ENCODE measurements at regions not wholly inside any gene's neighbourhood (a gene's known extent, or its start where the extent isn't known, plus 50 kb on each side); places are given as distances from the start of the nearest gene placed in this dataset.

DNA sequence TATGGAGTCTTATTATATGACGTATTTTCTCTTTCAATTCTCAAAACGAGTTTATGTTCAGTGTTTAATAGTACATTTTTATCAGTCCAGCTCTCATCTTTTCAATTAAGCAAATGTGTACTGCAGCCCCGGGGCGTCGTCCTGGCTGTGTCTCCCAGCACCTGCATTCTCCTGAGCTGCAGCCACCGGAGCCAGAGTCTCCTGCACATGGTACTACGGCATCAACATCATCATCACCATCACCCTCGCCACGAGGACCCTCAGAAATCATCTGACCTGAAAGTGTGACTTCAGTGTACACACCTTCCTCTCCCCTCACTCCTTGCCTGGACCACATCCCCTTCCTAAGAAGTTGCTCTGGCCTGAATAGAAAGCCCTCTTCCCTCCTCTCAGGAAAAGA is 267.7 kb upstream of the ARID1B start:
- H3K27ac ChIP-seq (ENCODE audit: insufficient read depth, low read length, poor library complexity, severe bottlenecking) = no peak overlapping the region
- H3K9me3 ChIP-seq (ENCODE audit: control insufficient read depth in 2 of 2, low read length in 2 of 2) = no peaks in the 10 kb centered on the region
- no peak overlapping the region for H3K4me3 ChIP-seq (ENCODE audit: low read depth, low read length)
- Mint-ChIP-seq H3K27ac (no peak overlapping the region), H3K4me3 (no peak overlapping the region), H3K9me3 (peaks cover 0 to 2% (median 0%) of the 10 kb centered on the region in 7 donors), H3K4me1 (no peaks in the 10 kb centered on the region), H3K27me3 (peaks cover 10% of the 10 kb centered on the region), H3K36me3 (no peaks in the 10 kb centered on the region)
- peaks cover 8% of the 10 kb centered on the region for H3K27me3 ChIP-seq (ENCODE audit: control insufficient read depth, insufficient read depth, low read length)
- H3K4me1 ChIP-seq (ENCODE audit: control insufficient read depth, insufficient read depth, low read length, poor library complexity, severe bottlenecking) = no peaks in the 10 kb centered on the region
- no peak for ATAC-seq (ENCODE audit: low read depth in 2 of 2)
- no peak for DNase-seq
- H3K36me3 ChIP-seq (ENCODE audit: control insufficient read depth, insufficient read depth, low read length) = no peaks in the 10 kb centered on the region

DNA sequence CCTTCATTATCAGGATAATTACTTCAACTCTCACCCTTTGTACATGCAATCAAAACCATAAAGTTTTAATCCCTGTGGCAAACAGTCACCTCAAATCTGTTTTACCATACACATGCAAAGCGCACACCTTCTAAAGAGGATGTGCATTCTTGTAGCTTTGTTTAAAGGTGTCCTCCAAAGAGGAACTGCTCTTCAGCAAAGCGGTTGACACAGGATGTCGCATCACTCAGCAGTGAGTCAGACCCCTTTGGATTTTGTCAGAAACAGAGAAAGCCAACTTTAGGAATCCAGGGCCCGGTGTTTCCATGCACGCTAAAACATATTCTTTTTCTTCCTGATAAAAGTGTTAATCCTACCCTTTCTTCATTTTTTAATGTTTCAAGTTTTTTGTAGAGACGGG is 268.3 kb upstream of the ARID1B start:
- H3K9me3 ChIP-seq (ENCODE audit: control insufficient read depth in 2 of 2, low read length in 2 of 2) = no peaks in the 10 kb centered on the region
- H3K27me3 ChIP-seq (ENCODE audit: control insufficient read depth, insufficient read depth, low read length) = peaks cover 8% of the 10 kb centered on the region
- no peaks in the 10 kb centered on the region for H3K4me1 ChIP-seq (ENCODE audit: control insufficient read depth, insufficient read depth, low read length, poor library complexity, severe bottlenecking)
- Mint-ChIP-seq H3K36me3 (no peaks in the 10 kb centered on the region), H3K27ac (no peak overlapping the region), H3K4me1 (no peaks in the 10 kb centered on the region), H3K9me3 (peaks cover 0 to 2% (median 0%) of the 10 kb centered on the region in 7 donors), H3K4me3 (no peak overlapping the region), H3K27me3 (peaks cover 10% of the 10 kb centered on the region)
- ATAC-seq (ENCODE audit: low read depth in 2 of 2) (no peak), DNase-seq (peak in 1 of 3 donors; percentile 9)
- no peak overlapping the region for H3K4me3 ChIP-seq (ENCODE audit: low read depth, low read length)
- H3K27ac ChIP-seq (ENCODE audit: insufficient read depth, low read length, poor library complexity, severe bottlenecking) = no peak overlapping the region
- no peaks in the 10 kb centered on the region for H3K36me3 ChIP-seq (ENCODE audit: control insufficient read depth, insufficient read depth, low read length)

DNA sequence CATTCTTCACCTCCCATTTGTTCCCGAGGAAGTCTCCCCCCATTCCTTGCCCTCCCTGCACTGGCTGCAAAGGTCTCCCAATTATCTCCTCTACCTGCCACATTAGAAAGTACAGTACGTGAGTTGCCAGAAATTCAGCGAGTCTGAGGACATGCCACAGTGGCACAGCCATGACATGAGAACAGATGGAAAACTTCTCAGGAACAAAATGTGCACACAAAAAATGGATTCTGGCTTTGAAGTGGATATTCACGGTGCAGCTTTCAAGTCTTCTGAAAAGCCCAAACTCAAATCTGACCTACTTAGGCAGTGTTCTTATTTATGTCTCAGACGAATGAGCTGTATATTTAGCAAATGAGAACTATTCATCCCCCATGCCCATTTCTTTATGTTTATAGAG is 269.1 kb upstream of the ARID1B start:
- Mint-ChIP-seq H3K4me1 (no peaks in the 10 kb centered on the region), H3K4me3 (no peak overlapping the region), H3K27ac (no peak overlapping the region), H3K9me3 (peaks cover 0 to 2% (median 0%) of the 10 kb centered on the region in 7 donors), H3K27me3 (peaks cover 10% of the 10 kb centered on the region), H3K36me3 (no peaks in the 10 kb centered on the region)
- Histone ChIP-seq H3K27ac (ENCODE audit: insufficient read depth, low read length, poor library complexity, severe bottlenecking) (no peak overlapping the region), H3K4me1 (ENCODE audit: control insufficient read depth, insufficient read depth, low read length, poor library complexity, severe bottlenecking) (no peaks in the 10 kb centered on the region), H3K36me3 (ENCODE audit: control insufficient read depth, insufficient read depth, low read length) (no peaks in the 10 kb centered on the region), H3K9me3 (ENCODE audit: control insufficient read depth in 2 of 2, low read length in 2 of 2) (no peaks in the 10 kb centered on the region), H3K4me3 (ENCODE audit: low read depth, low read length) (no peak overlapping the region), H3K27me3 (ENCODE audit: control insufficient read depth, insufficient read depth, low read length) (peaks cover 8% of the 10 kb centered on the region)
- DNase-seq (no peak), ATAC-seq (ENCODE audit: low read depth in 2 of 2) (no peak)

DNA sequence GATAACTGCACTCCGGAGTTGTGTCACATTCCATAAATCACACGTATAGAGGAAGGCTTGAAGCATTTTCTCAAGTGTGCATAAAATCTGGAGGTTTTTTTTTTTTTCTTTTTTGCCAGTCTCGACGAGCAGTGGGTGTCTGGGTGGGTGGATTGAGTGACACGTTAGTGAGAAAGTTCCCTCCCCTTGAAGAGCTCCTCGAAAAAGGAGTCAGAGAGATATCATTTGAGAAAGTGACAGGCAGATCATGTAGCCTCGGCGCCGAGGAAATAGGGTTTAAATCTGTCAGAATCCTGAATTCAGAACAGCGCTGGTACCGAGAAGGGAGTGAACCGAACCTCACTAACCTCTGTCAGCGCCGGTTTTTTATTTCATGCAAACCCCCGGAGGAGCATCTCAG is 269.5 kb upstream of the ARID1B start:
- Histone ChIP-seq H3K4me3 (ENCODE audit: low read depth, low read length) (no peak overlapping the region), H3K4me1 (ENCODE audit: control insufficient read depth, insufficient read depth, low read length, poor library complexity, severe bottlenecking) (no peaks in the 10 kb centered on the region), H3K27me3 (ENCODE audit: control insufficient read depth, insufficient read depth, low read length) (peaks cover 8% of the 10 kb centered on the region), H3K27ac (ENCODE audit: insufficient read depth, low read length, poor library complexity, severe bottlenecking) (no peak overlapping the region), H3K36me3 (ENCODE audit: control insufficient read depth, insufficient read depth, low read length) (no peaks in the 10 kb centered on the region), H3K9me3 (ENCODE audit: control insufficient read depth in 2 of 2, low read length in 2 of 2) (no peaks in the 10 kb centered on the region)
- Mint-ChIP-seq H3K4me1 (no peaks in the 10 kb centered on the region), H3K27me3 (peaks cover 9% of the 10 kb centered on the region), H3K4me3 (no peak overlapping the region), H3K9me3 (peaks cover 0 to 2% (median 0%) of the 10 kb centered on the region in 7 donors), H3K36me3 (no peaks in the 10 kb centered on the region), H3K27ac (no peak overlapping the region)
- DNase-seq (no peak), ATAC-seq (ENCODE audit: low read depth in 2 of 2) (no peak)

DNA sequence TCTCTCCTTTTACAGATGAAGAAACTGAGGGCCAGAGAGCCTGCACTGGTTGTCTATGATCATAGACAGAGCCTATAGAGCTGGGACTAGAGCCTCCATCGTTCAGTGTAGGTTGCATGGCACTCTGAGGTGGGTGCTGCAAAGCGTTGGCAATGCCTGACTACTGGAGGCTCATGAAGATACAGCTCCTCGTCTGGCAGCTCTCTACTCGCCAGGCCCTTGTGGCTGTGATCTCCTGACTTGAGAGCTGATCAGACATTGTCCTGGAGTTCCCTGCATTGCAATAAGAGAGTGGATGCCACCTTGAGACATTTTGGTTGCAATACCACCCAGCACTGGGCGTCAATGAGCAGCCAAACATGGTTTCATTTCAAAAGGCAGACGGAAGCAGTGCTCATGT is 270.1 kb upstream of the ARID1B start:
- Mint-ChIP-seq H3K9me3 (peaks cover 0 to 2% (median 0%) of the 10 kb centered on the region in 7 donors), H3K4me3 (no peak overlapping the region), H3K27me3 (peaks cover 11% of the 10 kb centered on the region), H3K36me3 (no peaks in the 10 kb centered on the region), H3K4me1 (no peaks in the 10 kb centered on the region), H3K27ac (no peak overlapping the region)
- no peak overlapping the region for H3K4me3 ChIP-seq (ENCODE audit: low read depth, low read length)
- H3K27ac ChIP-seq (ENCODE audit: insufficient read depth, low read length, poor library complexity, severe bottlenecking) = no peak overlapping the region
- no peaks in the 10 kb centered on the region for H3K4me1 ChIP-seq (ENCODE audit: control insufficient read depth, insufficient read depth, low read length, poor library complexity, severe bottlenecking)
- H3K36me3 ChIP-seq (ENCODE audit: control insufficient read depth, insufficient read depth, low read length) = no peaks in the 10 kb centered on the region
- ATAC-seq (ENCODE audit: low read depth in 2 of 2) = no peak
- H3K9me3 ChIP-seq (ENCODE audit: control insufficient read depth in 2 of 2, low read length in 2 of 2) = no peaks in the 10 kb centered on the region
- no peak for DNase-seq
- peaks cover 5% of the 10 kb centered on the region for H3K27me3 ChIP-seq (ENCODE audit: control insufficient read depth, insufficient read depth, low read length)

DNA sequence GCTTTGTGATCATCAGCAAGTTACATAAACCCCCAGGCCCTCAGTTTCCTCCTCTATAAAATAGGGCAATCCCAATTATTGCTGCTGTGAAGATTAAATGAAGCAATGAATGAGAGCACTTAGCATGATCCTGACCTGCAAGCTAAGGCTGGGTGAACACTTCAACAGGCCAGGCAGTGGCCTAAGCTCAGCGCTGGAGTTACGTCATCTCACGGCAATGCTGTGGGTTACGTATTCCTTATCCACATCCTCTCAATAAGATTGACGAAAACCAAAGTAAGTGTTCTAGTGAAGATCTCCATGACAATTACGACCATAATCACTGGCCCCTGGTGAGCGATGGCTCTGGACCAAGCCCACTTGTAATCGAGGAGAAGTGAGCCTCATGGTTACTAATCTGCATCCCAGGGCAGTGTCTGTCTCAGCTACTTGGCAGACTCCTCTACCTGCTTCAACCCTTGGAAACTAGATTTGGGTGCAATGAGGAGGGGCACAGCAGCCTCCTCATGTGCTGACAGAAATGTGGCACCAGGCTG is 274.1 kb upstream of the ARID1B start:
- Mint-ChIP-seq H3K4me3 (no peak overlapping the region), H3K4me1 (no peaks in the 10 kb centered on the region), H3K36me3 (no peaks in the 10 kb centered on the region), H3K27ac (no peak overlapping the region), H3K9me3 (peaks cover 0 to 12% (median 0%) of the 10 kb centered on the region in 7 donors), H3K27me3 (peaks cover 15% of the 10 kb centered on the region)
- H3K27ac ChIP-seq (ENCODE audit: insufficient read depth, low read length, poor library complexity, severe bottlenecking) = no peak overlapping the region
- H3K4me1 ChIP-seq (ENCODE audit: control insufficient read depth, insufficient read depth, low read length, poor library complexity, severe bottlenecking) = no peaks in the 10 kb centered on the region
- no peaks in the 10 kb centered on the region for H3K27me3 ChIP-seq (ENCODE audit: control insufficient read depth, insufficient read depth, low read length)
- H3K9me3 ChIP-seq (ENCODE audit: control insufficient read depth in 2 of 2, low read length in 2 of 2) = no peaks in the 10 kb centered on the region
- no peak for ATAC-seq (ENCODE audit: low read depth in 2 of 2)
- H3K4me3 ChIP-seq (ENCODE audit: low read depth, low read length) = no peak overlapping the region
- no peaks in the 10 kb centered on the region for H3K36me3 ChIP-seq (ENCODE audit: control insufficient read depth, insufficient read depth, low read length)
- DNase-seq = no peak

DNA sequence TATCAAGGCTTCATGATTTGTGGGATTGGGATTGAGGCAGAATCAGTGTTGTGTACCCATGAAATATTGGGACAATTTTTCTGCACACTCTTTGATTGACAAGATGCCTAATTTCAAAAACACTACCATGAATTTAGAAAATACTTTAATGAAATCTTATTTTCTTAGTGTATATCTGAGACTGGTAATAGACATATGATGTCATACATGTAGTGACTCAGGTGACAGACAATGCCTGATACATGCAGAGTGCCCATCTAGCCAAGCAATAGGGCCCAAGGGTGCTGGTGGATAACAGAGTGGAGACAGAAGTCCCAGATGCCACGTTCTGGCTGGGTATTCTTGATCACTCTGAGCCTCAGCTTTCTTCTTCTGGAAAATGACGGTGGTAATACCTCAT is 279.6 kb upstream of the ARID1B start:
- no peak overlapping the region for H3K4me3 Mint-ChIP-seq
- DNase-seq (no peak), ATAC-seq (ENCODE audit: low read depth in 2 of 2) (no peak)
- H3K36me3 Mint-ChIP-seq = no peaks in the 10 kb centered on the region
- H3K27me3 Mint-ChIP-seq = peaks cover 20% of the 10 kb centered on the region
- H3K4me1 Mint-ChIP-seq = no peaks in the 10 kb centered on the region
- Histone ChIP-seq H3K9me3 (ENCODE audit: control insufficient read depth in 2 of 2, low read length in 2 of 2) (no peaks in the 10 kb centered on the region), H3K4me3 (ENCODE audit: low read depth, low read length) (no peak overlapping the region), H3K36me3 (ENCODE audit: control insufficient read depth, insufficient read depth, low read length) (no peaks in the 10 kb centered on the region), H3K27me3 (ENCODE audit: control insufficient read depth, insufficient read depth, low read length) (peaks cover 3% of the 10 kb centered on the region), H3K27ac (ENCODE audit: insufficient read depth, low read length, poor library complexity, severe bottlenecking) (no peak overlapping the region), H3K4me1 (ENCODE audit: control insufficient read depth, insufficient read depth, low read length, poor library complexity, severe bottlenecking) (no peaks in the 10 kb centered on the region)
- H3K27ac Mint-ChIP-seq = no peak overlapping the region
- H3K9me3 Mint-ChIP-seq = peaks cover 0 to 13% (median 0%) of the 10 kb centered on the region in 7 donors

DNA sequence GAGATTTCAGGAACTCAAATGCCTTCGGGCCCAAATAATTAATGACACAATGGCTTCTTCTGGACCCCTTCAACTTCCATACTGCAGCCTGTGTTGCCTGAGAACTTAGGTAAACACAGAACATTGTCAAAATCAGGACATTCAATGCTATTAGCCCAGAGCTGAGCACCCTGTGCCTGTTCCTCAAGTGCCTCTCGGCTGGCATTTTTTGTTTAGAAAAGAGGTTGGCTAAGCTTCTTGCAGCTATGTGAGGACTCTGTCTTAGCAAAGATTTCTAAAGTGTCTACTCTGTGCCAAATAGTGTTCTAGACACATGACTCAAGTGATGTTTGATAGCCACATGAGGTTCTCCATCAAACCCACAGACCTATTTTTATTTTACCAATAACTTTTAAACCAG is 289.3 kb upstream of the ARID1B start:
- H3K36me3 Mint-ChIP-seq = no peaks in the 10 kb centered on the region
- ATAC-seq (ENCODE audit: low read depth in 2 of 2) = no peak
- peaks cover 0 to 10% (median 3%) of the 10 kb centered on the region in 7 donors for H3K9me3 Mint-ChIP-seq

More for the DNA sequence above, 289.3 kb upstream of the ARID1B start:
- peaks cover 10% of the 10 kb centered on the region for H3K27me3 Mint-ChIP-seq
- no peak overlapping the region for H3K27ac Mint-ChIP-seq
- no peaks in the 10 kb centered on the region for H3K36me3 ChIP-seq (ENCODE audit: control insufficient read depth, insufficient read depth, low read length)
- no peak overlapping the region for H3K4me3 Mint-ChIP-seq
- no peaks in the 10 kb centered on the region for H3K4me1 Mint-ChIP-seq
- no peak for DNase-seq
- H3K9me3 ChIP-seq (ENCODE audit: control insufficient read depth in 2 of 2, low read length in 2 of 2) = no peaks in the 10 kb centered on the region
- H3K27me3 ChIP-seq (ENCODE audit: control insufficient read depth, insufficient read depth, low read length) = no peaks in the 10 kb centered on the region
- no peak overlapping the region for H3K4me3 ChIP-seq (ENCODE audit: low read depth, low read length)
- no peak overlapping the region for H3K27ac ChIP-seq (ENCODE audit: insufficient read depth, low read length, poor library complexity, severe bottlenecking)
- H3K4me1 ChIP-seq (ENCODE audit: control insufficient read depth, insufficient read depth, low read length, poor library complexity, severe bottlenecking) = no peaks in the 10 kb centered on the region

All from CD4-positive, CD25-positive, alpha-beta regulatory T cell (primary cell).